Pulmonary artery endothelial cell (primary cell): ENCODE measurements at regions not wholly inside any gene's neighbourhood (a gene's known extent, or its start where the extent isn't known, plus 50 kb on each side); places are given as distances from the start of the nearest gene placed in this dataset.

Experiments
- DNase-seq: peaks from one replicate; pipeline ENCODE4 v3.0.0-alpha.2; 2011; ENCODE audit warnings: low read depth, low spot score

GRCh38 chr2:60400462-60401246 lies 152.8 kb downstream of the BCL11A start:
- no peak for DNase-seq

GRCh38 chr2:60394463-60394862 lies 159.0 kb downstream of the BCL11A start:
- no peak for DNase-seq

GRCh38 chr2:60391649-60392375 lies 161.6 kb downstream of the BCL11A start:
- DNase-seq = no peak

- DNase-seq = no peak
These were observed 162.2 kb downstream of the BCL11A start for GRCh38 chr2:60391230-60391629.

GRCh38 chr2:60386436-60386835 lies 167.0 kb downstream of the BCL11A start:
- DNase-seq = no peak

GRCh38 chr2:60385648-60386047 lies 167.8 kb downstream of the BCL11A start:
- DNase-seq = no peak

- DNase-seq = no peak
These were observed 169.9 kb downstream of the BCL11A start for GRCh38 chr2:60383401-60384143.

- no peak for DNase-seq
These were observed 173.0 kb downstream of the BCL11A start for GRCh38 chr2:60380411-60380810.

GRCh38 chr2:60379684-60380083 lies 173.8 kb downstream of the BCL11A start:
- DNase-seq = no peak

- DNase-seq = no peak
These were observed 174.2 kb downstream of the BCL11A start for GRCh38 chr2:60379216-60379615.

- no peak for DNase-seq
These were observed 175.6 kb downstream of the BCL11A start for GRCh38 chr2:60377825-60378224.

- DNase-seq = no peak
These were observed 177.2 kb downstream of the BCL11A start for GRCh38 chr2:60376252-60376651.

GRCh38 chr2:60371681-60372080 lies 181.8 kb downstream of the BCL11A start:
- no peak for DNase-seq

GRCh38 chr2:60371219-60371618 lies 182.2 kb downstream of the BCL11A start:
- DNase-seq = no peak

- DNase-seq = no peak
These were observed 182.6 kb downstream of the BCL11A start for GRCh38 chr2:60370814-60371213.

GRCh38 chr2:60368456-60368855 lies 185.0 kb downstream of the BCL11A start:
- DNase-seq = no peak

GRCh38 chr2:60366135-60366712 lies 187.2 kb downstream of the BCL11A start:
- DNase-seq = no peak

- no peak for DNase-seq
These were observed 187.9 kb downstream of the BCL11A start for GRCh38 chr2:60365556-60365955.

GRCh38 chr2:60364491-60364890 lies 189.0 kb downstream of the BCL11A start:
- DNase-seq = no peak

GRCh38 chr2:60361498-60361897 lies 192.0 kb downstream of the BCL11A start:
- no peak for DNase-seq

GRCh38 chr2:60359569-60359968 lies 193.9 kb downstream of the BCL11A start:
- no peak for DNase-seq

- no peak for DNase-seq
These were observed 195.0 kb downstream of the BCL11A start for GRCh38 chr2:60358476-60358875.
